ENCODE measurements at regions not wholly inside any gene's neighbourhood (a gene's known extent, or its start where the extent isn't known, plus 50 kb on each side); places are given as distances from the start of the nearest gene placed in this dataset.

GRCh38 chr10:106506526-106507283 lies 657.8 kb downstream of the SORCS1 start:
- TF ChIP-seq POLR2A (IDR thresholded peaks at IDR 0.05; ENCODE audit: low read depth, low read length) (no peak), POLR2AphosphoS5 (IDR thresholded peaks at IDR 0.05; ENCODE audit: low read depth, low read length) (no peak)

All from GM12892 (cell line).